ENCODE measurements at regions not wholly inside any gene's neighbourhood (a gene's known extent, or its start where the extent isn't known, plus 50 kb on each side); places are given as distances from the start of the nearest gene placed in this dataset.

DNA sequence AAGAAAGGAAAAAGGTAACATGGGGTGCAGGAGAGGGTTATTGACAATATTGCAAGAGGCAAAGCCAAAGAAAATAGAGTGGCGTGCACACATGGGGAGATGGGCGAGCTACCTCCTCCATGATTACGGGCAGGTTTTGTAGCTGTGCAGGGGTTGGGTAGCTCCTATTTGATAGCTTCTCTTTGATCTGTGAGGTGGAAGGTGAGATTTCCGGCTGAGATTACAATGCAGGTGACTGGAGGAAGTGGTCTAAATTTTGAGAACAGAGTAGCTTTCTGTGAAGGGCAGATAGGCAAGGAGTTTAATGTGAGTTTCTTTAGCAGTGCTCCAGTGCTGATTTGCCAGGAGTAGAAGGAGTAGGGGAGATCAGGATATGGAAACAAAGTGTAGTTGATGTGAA is 263.4 kb downstream of the PLA2G4A start:
- TF ChIP-seq EP300 (IDR thresholded peaks at IDR 0.05; ENCODE audit: borderline replicate concordance) (no peak), ZBTB7A (IDR thresholded peaks at IDR 0.05; ENCODE audit: low read depth) (no peak), CREB1 (IDR thresholded peaks at IDR 0.05; ENCODE audit: low read depth) (no peak), YY1 (IDR thresholded peaks at IDR 0.05; ENCODE audit: low read depth) (no peak), RAD21 (IDR thresholded peaks at IDR 0.05; ENCODE audit: low read depth) (no peak), CEBPB (IDR thresholded peaks at IDR 0.05) (no peak), EGR1 (IDR thresholded peaks at IDR 0.05) (no peak), NFIC (IDR thresholded peaks at IDR 0.05) (no peak)
- TF ChIP-seq, protein P1, sequence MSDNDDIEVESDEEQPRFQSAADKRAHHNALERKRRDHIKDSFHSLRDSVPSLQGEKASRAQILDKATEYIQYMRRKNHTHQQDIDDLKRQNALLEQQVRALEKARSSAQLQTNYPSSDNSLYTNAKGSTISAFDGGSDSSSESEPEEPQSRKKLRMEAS (IDR thresholded peaks at IDR 0.05) = no peak
- TF ChIP-seq, protein P2, sequence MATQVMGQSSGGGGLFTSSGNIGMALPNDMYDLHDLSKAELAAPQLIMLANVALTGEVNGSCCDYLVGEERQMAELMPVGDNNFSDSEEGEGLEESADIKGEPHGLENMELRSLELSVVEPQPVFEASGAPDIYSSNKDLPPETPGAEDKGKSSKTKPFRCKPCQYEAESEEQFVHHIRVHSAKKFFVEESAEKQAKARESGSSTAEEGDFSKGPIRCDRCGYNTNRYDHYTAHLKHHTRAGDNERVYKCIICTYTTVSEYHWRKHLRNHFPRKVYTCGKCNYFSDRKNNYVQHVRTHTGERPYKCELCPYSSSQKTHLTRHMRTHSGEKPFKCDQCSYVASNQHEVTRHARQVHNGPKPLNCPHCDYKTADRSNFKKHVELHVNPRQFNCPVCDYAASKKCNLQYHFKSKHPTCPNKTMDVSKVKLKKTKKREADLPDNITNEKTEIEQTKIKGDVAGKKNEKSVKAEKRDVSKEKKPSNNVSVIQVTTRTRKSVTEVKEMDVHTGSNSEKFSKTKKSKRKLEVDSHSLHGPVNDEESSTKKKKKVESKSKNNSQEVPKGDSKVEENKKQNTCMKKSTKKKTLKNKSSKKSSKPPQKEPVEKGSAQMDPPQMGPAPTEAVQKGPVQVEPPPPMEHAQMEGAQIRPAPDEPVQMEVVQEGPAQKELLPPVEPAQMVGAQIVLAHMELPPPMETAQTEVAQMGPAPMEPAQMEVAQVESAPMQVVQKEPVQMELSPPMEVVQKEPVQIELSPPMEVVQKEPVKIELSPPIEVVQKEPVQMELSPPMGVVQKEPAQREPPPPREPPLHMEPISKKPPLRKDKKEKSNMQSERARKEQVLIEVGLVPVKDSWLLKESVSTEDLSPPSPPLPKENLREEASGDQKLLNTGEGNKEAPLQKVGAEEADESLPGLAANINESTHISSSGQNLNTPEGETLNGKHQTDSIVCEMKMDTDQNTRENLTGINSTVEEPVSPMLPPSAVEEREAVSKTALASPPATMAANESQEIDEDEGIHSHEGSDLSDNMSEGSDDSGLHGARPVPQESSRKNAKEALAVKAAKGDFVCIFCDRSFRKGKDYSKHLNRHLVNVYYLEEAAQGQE (IDR thresholded peaks at IDR 0.05; ENCODE audit: low read depth) = no peak
